ENCODE measurements at regions not wholly inside any gene's neighbourhood (a gene's known extent, or its start where the extent isn't known, plus 50 kb on each side); places are given as distances from the start of the nearest gene placed in this dataset.

DNA sequence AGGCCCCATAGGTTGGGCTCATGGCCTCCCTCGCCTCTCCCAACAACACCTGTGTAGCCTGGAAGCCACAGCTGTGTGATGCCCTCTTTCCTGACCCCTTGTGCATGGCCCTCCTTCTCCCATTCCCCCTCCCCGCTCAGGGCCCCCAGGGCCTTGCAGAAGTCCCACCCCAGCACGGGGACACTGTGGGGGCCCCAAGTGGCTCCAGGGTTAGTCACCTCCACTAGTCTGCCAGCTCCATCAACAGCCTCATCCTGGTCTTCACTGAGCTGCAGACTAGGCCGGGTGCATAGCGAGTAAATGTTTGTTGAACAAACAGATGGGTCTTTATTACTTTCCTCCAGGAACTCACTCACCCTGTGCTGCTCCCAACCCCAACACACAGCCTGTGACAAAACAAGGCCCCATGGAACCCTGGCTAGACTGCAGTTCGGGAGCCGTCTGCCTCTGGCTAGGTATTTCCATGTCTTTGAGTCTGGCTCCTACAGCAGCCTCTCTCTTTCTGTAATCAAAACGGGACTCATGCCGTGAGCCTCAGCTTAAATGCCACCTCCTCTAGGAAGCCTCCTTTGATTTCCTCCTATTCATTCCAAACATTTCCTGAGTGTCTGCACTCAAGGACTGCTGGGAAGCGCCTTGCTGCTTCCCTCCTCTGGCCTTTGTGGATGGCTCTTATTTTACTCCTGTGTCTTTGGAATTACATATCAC, 109.9 kb upstream of the ID2 start:
- TF ChIP-seq, protein P1, sequence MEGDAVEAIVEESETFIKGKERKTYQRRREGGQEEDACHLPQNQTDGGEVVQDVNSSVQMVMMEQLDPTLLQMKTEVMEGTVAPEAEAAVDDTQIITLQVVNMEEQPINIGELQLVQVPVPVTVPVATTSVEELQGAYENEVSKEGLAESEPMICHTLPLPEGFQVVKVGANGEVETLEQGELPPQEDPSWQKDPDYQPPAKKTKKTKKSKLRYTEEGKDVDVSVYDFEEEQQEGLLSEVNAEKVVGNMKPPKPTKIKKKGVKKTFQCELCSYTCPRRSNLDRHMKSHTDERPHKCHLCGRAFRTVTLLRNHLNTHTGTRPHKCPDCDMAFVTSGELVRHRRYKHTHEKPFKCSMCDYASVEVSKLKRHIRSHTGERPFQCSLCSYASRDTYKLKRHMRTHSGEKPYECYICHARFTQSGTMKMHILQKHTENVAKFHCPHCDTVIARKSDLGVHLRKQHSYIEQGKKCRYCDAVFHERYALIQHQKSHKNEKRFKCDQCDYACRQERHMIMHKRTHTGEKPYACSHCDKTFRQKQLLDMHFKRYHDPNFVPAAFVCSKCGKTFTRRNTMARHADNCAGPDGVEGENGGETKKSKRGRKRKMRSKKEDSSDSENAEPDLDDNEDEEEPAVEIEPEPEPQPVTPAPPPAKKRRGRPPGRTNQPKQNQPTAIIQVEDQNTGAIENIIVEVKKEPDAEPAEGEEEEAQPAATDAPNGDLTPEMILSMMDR (IDR thresholded peaks at IDR 0.05): no peak
- TF ChIP-seq POLR2A (IDR thresholded peaks at IDR 0.05): no peak
